WTC11 (cell line): ENCODE measurements at regions not wholly inside any gene's neighbourhood (a gene's known extent, or its start where the extent isn't known, plus 50 kb on each side); places are given as distances from the start of the nearest gene placed in this dataset.
"Not testable (repeated sequence)": the region's sequence is repeated elsewhere in the genome, so short reads cannot be mapped to it uniquely, and the experiment has no call there.

ENCODE experiments used
- JUN ChIP-seq: sonication (generic); formaldehyde crosslinking; IDR thresholded peaks from 2 replicates; pipeline ENCODE4 v1.8.0; 2023; ENCODE audit warnings: mild to moderate bottlenecking, missing genetic modification reagents
- TF ChIP-seq, protein P1 (sequence below): fragments of 200-600 bp; IDR thresholded peaks from 2 replicates; pipeline ENCODE4 v1.8.0; 2022; ENCODE audit warnings: antibody characterized with exemption
- TF ChIP-seq, protein P2 (sequence below): fragments of 250-450 bp; sonication (Bioruptor Pico); conservative IDR thresholded peaks from 2 replicates; pipeline ENCODE4 v1.9.0; 2021; ENCODE audit warnings: mild to moderate bottlenecking

DNA sequence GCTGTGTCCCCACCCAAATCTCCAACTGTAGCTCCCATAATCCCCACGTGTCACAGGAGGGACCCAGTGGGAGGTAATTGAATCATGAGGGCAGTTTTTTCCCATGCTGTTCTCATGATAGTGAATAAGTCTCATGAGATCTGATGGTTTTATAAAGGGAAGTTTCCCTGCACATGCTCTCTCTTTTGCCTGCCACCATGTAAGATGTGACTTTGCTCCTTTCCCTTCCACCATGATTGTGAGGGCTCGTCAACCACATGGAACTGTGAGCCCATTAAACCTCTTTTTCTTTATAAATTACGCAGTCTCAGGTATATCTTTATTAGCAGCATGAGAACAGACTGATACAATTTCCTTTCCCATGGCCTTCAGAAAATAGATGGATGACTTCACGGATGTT is 76.8 kb upstream of the ATP8B1 start:
- TF ChIP-seq, protein P1, sequence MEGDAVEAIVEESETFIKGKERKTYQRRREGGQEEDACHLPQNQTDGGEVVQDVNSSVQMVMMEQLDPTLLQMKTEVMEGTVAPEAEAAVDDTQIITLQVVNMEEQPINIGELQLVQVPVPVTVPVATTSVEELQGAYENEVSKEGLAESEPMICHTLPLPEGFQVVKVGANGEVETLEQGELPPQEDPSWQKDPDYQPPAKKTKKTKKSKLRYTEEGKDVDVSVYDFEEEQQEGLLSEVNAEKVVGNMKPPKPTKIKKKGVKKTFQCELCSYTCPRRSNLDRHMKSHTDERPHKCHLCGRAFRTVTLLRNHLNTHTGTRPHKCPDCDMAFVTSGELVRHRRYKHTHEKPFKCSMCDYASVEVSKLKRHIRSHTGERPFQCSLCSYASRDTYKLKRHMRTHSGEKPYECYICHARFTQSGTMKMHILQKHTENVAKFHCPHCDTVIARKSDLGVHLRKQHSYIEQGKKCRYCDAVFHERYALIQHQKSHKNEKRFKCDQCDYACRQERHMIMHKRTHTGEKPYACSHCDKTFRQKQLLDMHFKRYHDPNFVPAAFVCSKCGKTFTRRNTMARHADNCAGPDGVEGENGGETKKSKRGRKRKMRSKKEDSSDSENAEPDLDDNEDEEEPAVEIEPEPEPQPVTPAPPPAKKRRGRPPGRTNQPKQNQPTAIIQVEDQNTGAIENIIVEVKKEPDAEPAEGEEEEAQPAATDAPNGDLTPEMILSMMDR = not testable (repeated sequence)
- TF ChIP-seq, protein P2, sequence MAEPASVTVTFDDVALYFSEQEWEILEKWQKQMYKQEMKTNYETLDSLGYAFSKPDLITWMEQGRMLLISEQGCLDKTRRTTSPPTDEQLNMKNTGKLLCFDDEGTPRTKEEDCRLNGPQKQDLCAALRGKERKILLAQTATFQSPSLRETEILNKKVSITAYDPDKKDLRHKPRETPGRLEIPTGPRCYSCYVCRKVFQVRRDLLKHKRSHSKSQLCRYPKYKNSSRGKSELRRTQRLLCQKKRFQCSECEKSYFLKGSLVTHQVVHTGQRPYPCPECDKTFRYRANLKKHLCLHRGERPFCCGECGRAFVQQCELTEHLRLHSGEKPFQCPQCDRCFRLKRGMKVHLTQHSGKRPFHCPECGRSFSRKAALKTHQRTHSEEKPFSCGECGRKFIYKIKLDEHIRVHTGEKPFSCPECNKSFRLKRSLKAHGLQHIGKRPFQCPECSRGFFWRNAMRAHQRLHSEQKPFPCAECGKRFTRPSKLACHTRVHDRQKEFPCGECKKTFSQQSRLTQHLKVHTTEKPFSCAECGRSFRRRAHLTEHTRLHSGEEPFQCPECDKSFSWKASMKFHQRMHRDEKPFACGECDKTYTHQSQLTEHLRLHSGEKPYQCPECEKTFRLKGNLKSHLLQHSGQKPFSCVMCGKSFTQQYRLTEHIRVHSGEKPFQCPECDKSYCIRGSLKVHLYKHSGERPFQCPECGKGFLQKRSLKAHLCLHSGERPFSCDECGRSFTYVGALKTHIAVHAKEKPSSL = not testable (repeated sequence)
- not testable (repeated sequence) for TF ChIP-seq JUN (CRISPR knock-in tag)
